Type B pancreatic cell (in vitro differentiated cells): ENCODE measurements at regions not wholly inside any gene's neighbourhood (a gene's known extent, or its start where the extent isn't known, plus 50 kb on each side); places are given as distances from the start of the nearest gene placed in this dataset.

Source experiments
- DNase-seq: peaks from one replicate; pipeline ENCODE4 v3.0.0; 2021; ENCODE audit warnings: mixed read lengths; ENCODE audit not compliant: unreplicated experiment; ENCODE audit errors: extremely low spot score
- H3K27ac Mint-ChIP-seq: 2 replicates; pipeline ENCODE4 v1.8.0; 2021; ENCODE audit warnings: mild to moderate bottlenecking, mixed read lengths
- H3K27me3 Mint-ChIP-seq: 2 replicates; pipeline ENCODE4 v1.8.0; 2021; ENCODE audit warnings: mixed read lengths
- H3K36me3 Mint-ChIP-seq: 2 replicates; pipeline ENCODE4 v1.8.0; 2021; ENCODE audit warnings: mixed read lengths
- H3K4me1 Mint-ChIP-seq: one replicate; pipeline ENCODE4 v1.8.0; 2021; ENCODE audit warnings: mixed read lengths; ENCODE audit not compliant: unreplicated experiment
- H3K4me3 Mint-ChIP-seq: 2 replicates; pipeline ENCODE4 v1.8.0; 2021; ENCODE audit warnings: mild to moderate bottlenecking, mixed read lengths
- H3K9me3 Mint-ChIP-seq: 2 replicates; pipeline ENCODE4 v1.8.0; 2021; ENCODE audit warnings: mixed read lengths
- CTCF ChIP-seq: fragments of 200-600 bp; sonication (generic); conservative IDR thresholded peaks from 2 replicates; pipeline ENCODE4 v1.5.0; 2021; ENCODE audit warnings: antibody characterized with exemption, mild to moderate bottlenecking

- DNase-seq: no peak
- no peak for TF ChIP-seq CTCF
- Mint-ChIP-seq H3K9me3 (no peaks in the 10 kb centered on the region), H3K4me3 (no peak overlapping the region), H3K27me3 (peaks cover 3% of the 10 kb centered on the region), H3K27ac (no peak overlapping the region), H3K36me3 (peaks cover 7% of the 10 kb centered on the region), H3K4me1 (no peaks in the 10 kb centered on the region)
These were observed 107.0 kb upstream of the PTHLH start for GRCh38 chr12:28079539-28079938.

- no peak for TF ChIP-seq CTCF
- Mint-ChIP-seq H3K9me3 (no peaks in the 10 kb centered on the region), H3K4me3 (no peak overlapping the region), H3K4me1 (no peaks in the 10 kb centered on the region), H3K36me3 (peaks cover 5% of the 10 kb centered on the region), H3K27me3 (peaks cover 6% of the 10 kb centered on the region), H3K27ac (no peak overlapping the region)
- no peak for DNase-seq
These were observed 108.2 kb upstream of the CCDC91 start for GRCh38 chr12:28082096-28082495.

- Mint-ChIP-seq H3K27ac (no peak overlapping the region), H3K9me3 (no peaks in the 10 kb centered on the region), H3K4me1 (peaks cover 6% of the 10 kb centered on the region), H3K4me3 (no peak overlapping the region), H3K36me3 (peaks cover 5% of the 10 kb centered on the region), H3K27me3 (peaks cover 6% of the 10 kb centered on the region)
- TF ChIP-seq CTCF: no peak
- DNase-seq: no peak
These were observed 106.2 kb upstream of the CCDC91 start for GRCh38 chr12:28083840-28084678.

- H3K4me3 Mint-ChIP-seq: no peak overlapping the region
- TF ChIP-seq CTCF: no peak
These were observed 103.6 kb upstream of the CCDC91 start for GRCh38 chr12:28086521-28087155.

GRCh38 chr12:28088566-28089272 is 101.5 kb upstream of the CCDC91 start:
- H3K27me3 Mint-ChIP-seq: peaks cover 3% of the 10 kb centered on the region
- peaks cover 10% of the 10 kb centered on the region for H3K4me1 Mint-ChIP-seq
- no peak for DNase-seq
- H3K27ac Mint-ChIP-seq: peak overlapping the region; percentile 40
- no peak for TF ChIP-seq CTCF
- no peaks in the 10 kb centered on the region for H3K36me3 Mint-ChIP-seq
- no peak overlapping the region for H3K4me3 Mint-ChIP-seq
- no peaks in the 10 kb centered on the region for H3K9me3 Mint-ChIP-seq

More at GRCh38 chr12:28086521-28087155, 103.6 kb upstream of the CCDC91 start:
- DNase-seq: no peak
- no peaks in the 10 kb centered on the region for H3K36me3 Mint-ChIP-seq
- no peak overlapping the region for H3K27ac Mint-ChIP-seq
- H3K4me1 Mint-ChIP-seq: peaks cover 10% of the 10 kb centered on the region
- H3K27me3 Mint-ChIP-seq: peaks cover 3% of the 10 kb centered on the region
- no peaks in the 10 kb centered on the region for H3K9me3 Mint-ChIP-seq
